ENCODE measurements at regions not wholly inside any gene's neighbourhood (a gene's known extent, or its start where the extent isn't known, plus 50 kb on each side); places are given as distances from the start of the nearest gene placed in this dataset.
"Not testable (repeated sequence)": the region's sequence is repeated elsewhere in the genome, so short reads cannot be mapped to it uniquely, and the experiment has no call there.

DNA sequence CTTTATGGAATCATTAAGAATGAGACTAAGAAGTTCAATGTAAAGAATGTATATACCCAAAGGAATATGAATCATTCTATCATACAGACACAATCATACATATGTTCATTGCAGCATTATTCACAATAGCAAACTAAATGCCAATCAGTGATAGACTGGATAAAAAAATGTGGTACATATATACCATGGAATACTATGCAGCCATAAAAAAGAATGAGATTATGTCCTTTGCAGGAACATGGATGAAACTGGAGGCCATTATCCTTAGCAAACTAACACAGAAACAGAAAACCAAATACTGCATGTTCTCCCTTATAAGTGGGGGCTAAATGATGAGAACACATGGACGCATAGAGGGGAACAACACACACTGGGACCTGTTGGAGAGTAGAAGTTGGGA, 110.2 kb downstream of the GATA3 start:
- TF ChIP-seq, protein P1, sequence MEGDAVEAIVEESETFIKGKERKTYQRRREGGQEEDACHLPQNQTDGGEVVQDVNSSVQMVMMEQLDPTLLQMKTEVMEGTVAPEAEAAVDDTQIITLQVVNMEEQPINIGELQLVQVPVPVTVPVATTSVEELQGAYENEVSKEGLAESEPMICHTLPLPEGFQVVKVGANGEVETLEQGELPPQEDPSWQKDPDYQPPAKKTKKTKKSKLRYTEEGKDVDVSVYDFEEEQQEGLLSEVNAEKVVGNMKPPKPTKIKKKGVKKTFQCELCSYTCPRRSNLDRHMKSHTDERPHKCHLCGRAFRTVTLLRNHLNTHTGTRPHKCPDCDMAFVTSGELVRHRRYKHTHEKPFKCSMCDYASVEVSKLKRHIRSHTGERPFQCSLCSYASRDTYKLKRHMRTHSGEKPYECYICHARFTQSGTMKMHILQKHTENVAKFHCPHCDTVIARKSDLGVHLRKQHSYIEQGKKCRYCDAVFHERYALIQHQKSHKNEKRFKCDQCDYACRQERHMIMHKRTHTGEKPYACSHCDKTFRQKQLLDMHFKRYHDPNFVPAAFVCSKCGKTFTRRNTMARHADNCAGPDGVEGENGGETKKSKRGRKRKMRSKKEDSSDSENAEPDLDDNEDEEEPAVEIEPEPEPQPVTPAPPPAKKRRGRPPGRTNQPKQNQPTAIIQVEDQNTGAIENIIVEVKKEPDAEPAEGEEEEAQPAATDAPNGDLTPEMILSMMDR (conservative IDR thresholded peaks at IDR 0.05) = not testable (repeated sequence)
- not testable (repeated sequence) for TF ChIP-seq EZH2 (IDR thresholded peaks at IDR 0.05; ENCODE audit: low read depth)
